ENCODE measurements at regions not wholly inside any gene's neighbourhood (a gene's known extent, or its start where the extent isn't known, plus 50 kb on each side); places are given as distances from the start of the nearest gene placed in this dataset.

DNA sequence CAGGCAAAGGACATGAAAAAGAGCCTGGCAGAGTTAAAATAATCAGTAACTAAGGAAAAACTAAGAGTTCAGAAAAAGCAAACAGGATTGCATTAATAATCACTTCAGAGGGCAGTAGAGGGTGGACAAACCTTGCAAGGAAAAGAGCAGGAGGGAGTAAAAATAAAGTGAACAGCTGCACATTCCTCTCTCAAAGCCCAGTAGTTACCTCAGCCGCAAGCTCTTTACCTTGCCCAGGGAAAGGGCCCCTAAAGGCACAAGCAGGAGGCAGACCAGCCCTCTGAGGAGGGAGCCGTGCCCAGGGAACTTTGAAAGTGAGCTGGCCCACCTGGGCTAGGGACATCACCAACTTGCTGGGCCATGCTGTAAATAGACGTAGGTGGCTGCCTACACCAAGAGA lies 196.9 kb downstream of the C1D start:
- TF ChIP-seq POLR2AphosphoS5 (IDR thresholded peaks at IDR 0.05; ENCODE audit: borderline replicate concordance, low read depth, low read length) (no peak), EZH2 (IDR thresholded peaks at IDR 0.05) (no peak)

All from SK-N-MC (cell line).